SK-N-SH (cell line): ENCODE measurements at regions not wholly inside any gene's neighbourhood (a gene's known extent, or its start where the extent isn't known, plus 50 kb on each side); places are given as distances from the start of the nearest gene placed in this dataset.

Source experiments
- CTCF ChIA-PET: fragments of 300-600, 350-600 bp; formaldehyde crosslinking; extraction: SDS; loops from one replicate; lab custom pipeline; 2021; lab: Yijun Ruan, JAX
- POLR2A ChIA-PET: fragments of 350-600 bp; sonication (Branson Sonifier 250); formaldehyde crosslinking; extraction: SDS; loops from one replicate; lab custom pipeline; 2020; ENCODE audit warnings: antibody characterized with exemption, inconsistent platforms; lab: Yijun Ruan, JAX
- DNase-seq: peaks from one replicate; pipeline ENCODE4 v3.0.0; 2012
- H2AFZ ChIP-seq: fragments of 200-600 bp; sonication (generic); 2 replicates; pipeline ENCODE4 v1.8.1; 2016; ENCODE audit warnings: antibody characterized with exemption, mild to moderate bottlenecking, low read depth
- H3F3A ChIP-seq: fragments of 200-600 bp; sonication (generic); replicated peaks from 2 replicates; pipeline ENCODE3; 2016; ENCODE audit warnings: antibody characterized with exemption, mild to moderate bottlenecking; ENCODE audit not compliant: insufficient read depth
- H3K27ac ChIP-seq, 2 experiments: fragments of 200-500 bp in 1 of 2; fragments of 200-600 bp in 1 of 2; sonication (Bioruptor generic) in 1 of 2; sonication (generic), shearing (Covaris generic) in 1 of 2; 2 replicates each; pipeline versions ENCODE4 v1.5.1 to v1.6.1; 2014 to 2016; ENCODE audit warnings: low read depth in 2 of 2, inconsistent platforms in 1 of 2, low read length in 1 of 2, mild to moderate bottlenecking in 1 of 2, mixed read lengths in 1 of 2
- H3K27me3 ChIP-seq: fragments of 200-600 bp; sonication (generic), shearing (Covaris generic); 2 replicates; pipeline ENCODE4 v1.6.1; 2016; ENCODE audit warnings: mixed run types; ENCODE audit not compliant: insufficient read depth
- H3K36me3 ChIP-seq, 2 experiments: fragments of 200-500 bp in 1 of 2; fragments of 200-600 bp in 1 of 2; sonication (Bioruptor generic) in 1 of 2; sonication (generic) in 1 of 2; replicated peaks in 1 of 2; 2 replicates each; pipeline versions ENCODE3 to v1.5.1; 2014 to 2016; ENCODE audit warnings: low read length in 1 of 2, mild to moderate bottlenecking in 1 of 2; ENCODE audit not compliant: insufficient read depth in 2 of 2, control insufficient read depth in 1 of 2
- H3K4me1 ChIP-seq, 2 experiments: fragments of 200-500 bp in 1 of 2; fragments of 200-600 bp in 1 of 2; sonication (Bioruptor generic) in 1 of 2; sonication (generic), shearing (Covaris generic) in 1 of 2; 2 replicates each; pipeline versions ENCODE4 v1.5.1 to v1.6.1; 2014 to 2016; ENCODE audit warnings: low read depth in 1 of 2, low read length in 1 of 2, mixed run types in 1 of 2; ENCODE audit not compliant: insufficient read depth in 2 of 2, control insufficient read depth in 1 of 2
- H3K4me2 ChIP-seq: fragments of 200-600 bp; sonication (generic), shearing (Covaris generic); 2 replicates; pipeline ENCODE4 v1.6.1; 2017; ENCODE audit warnings: mixed run types
- H3K4me3 ChIP-seq, 2 experiments: fragments of 200-500 bp in 1 of 2; fragments of 200-600 bp in 1 of 2; sonication (Bioruptor generic) in 1 of 2; sonication (generic), shearing (Covaris generic) in 1 of 2; 2 replicates each; pipeline versions ENCODE4 v1.5.1 to v1.8.1; 2014 to 2016; ENCODE audit warnings: low read depth in 2 of 2, inconsistent platforms in 1 of 2, low read length in 1 of 2, mild to moderate bottlenecking in 1 of 2, mixed read lengths in 1 of 2, moderate library complexity in 1 of 2
- H3K79me2 ChIP-seq: fragments of 200-600 bp; sonication (generic); 2 replicates; pipeline ENCODE4 v1.8.1; 2017; ENCODE audit warnings: mild to moderate bottlenecking; ENCODE audit not compliant: insufficient read depth
- H3K9ac ChIP-seq: fragments of 200-600 bp; sonication (generic); 2 replicates; pipeline ENCODE4 v1.6.1; 2017; ENCODE audit warnings: mixed run types
- H3K9me2 ChIP-seq: fragments of 200-600 bp; sonication (generic); 2 replicates; pipeline ENCODE4 v1.6.1; 2017; ENCODE audit warnings: mixed run types
- H3K9me3 ChIP-seq: fragments of 200-600 bp; sonication (generic); 2 replicates; pipeline ENCODE4 v1.6.1; 2017; ENCODE audit warnings: mixed run types, mild to moderate bottlenecking, moderate library complexity
- H4K20me1 ChIP-seq: fragments of 200-600 bp; sonication (generic); 2 replicates; pipeline ENCODE4 v1.6.1; 2017; ENCODE audit warnings: mild to moderate bottlenecking, mixed run types; ENCODE audit not compliant: insufficient read depth
- EP300 ChIP-seq, 2 experiments: IDR thresholded peaks; 2 replicates each; pipeline versions ENCODE4 v1.4.0 to v1.6.1; 2012; ENCODE audit warnings: borderline replicate concordance in 1 of 2, low read depth in 1 of 2, low read length in 1 of 2
- FOXJ3 ChIP-seq: sonication (generic); formaldehyde crosslinking; IDR thresholded peaks from 2 replicates; pipeline ENCODE4 v1.5.1; 2020; ENCODE audit warnings: mild to moderate bottlenecking, missing genetic modification reagents
- GATA2 ChIP-seq: sonication (generic); formaldehyde crosslinking; IDR thresholded peaks from 2 replicates; pipeline ENCODE4 v1.5.0; 2020; ENCODE audit warnings: mild to moderate bottlenecking, missing genetic modification reagents
- MXI1 ChIP-seq: IDR thresholded peaks from 2 replicates; pipeline ENCODE4 v1.6.1; 2012; ENCODE audit warnings: mild to moderate bottlenecking, low read depth, low read length, improper control_type of control experiment
- RCOR1 ChIP-seq: fragments of 150-350 bp; IDR thresholded peaks from 2 replicates; pipeline ENCODE4 v1.6.1; 2017; ENCODE audit warnings: antibody characterized with exemption, low read length
- TCF12 ChIP-seq: IDR thresholded peaks from 2 replicates; pipeline ENCODE4 v1.4.0; 2012
- WGBS: methylation state at CpG from one replicate; pipeline ENCODE4 v1.1.6; 2017; ENCODE audit warnings: low lambda C conversion rate; 5-methylcytosine and 5-hydroxymethylcytosine counted together
- TF ChIP-seq, protein P1 (sequence below): fragments of 150-350 bp; IDR thresholded peaks from 2 replicates; pipeline ENCODE4 v1.6.1; 2017; ENCODE audit warnings: antibody characterized with exemption, low read length, low read depth, borderline replicate concordance

DNA sequence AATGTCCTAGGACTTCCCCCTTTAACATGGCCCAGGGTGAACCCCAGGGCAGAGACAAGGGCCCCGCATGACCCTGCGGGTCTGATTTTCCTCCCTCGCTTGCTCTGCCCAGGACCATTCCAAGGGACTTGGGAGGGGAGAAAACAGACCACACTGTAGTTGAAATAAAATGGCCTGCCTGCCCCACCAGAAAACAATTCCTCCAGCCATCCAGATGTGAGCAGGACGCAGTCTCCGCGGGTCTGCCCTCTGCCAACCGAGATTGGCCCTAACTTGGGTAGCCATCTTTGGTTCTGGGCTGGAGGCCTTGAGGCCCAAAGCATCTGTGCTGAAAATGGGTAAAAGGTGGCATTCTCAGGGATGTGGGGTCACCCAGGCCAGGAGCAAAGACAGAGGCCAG is 75.5 kb downstream of the RFLNA start:
- CTCF ChIA-PET, result interaction anchor here (1.1 to 4.1 kb wide), 4 partner anchors 18 to 397 kb away, joined by 4 to 16 read pairs (median 8); no protein-coding TSS in a partner anchor
- TF ChIP-seq FOXJ3 (CRISPR knock-in tag) (peak; percentile 1; the same call in 1 of the 2 replicates), GATA2 (CRISPR knock-in tag) (no peak)
- TF ChIP-seq, all 33 proteins: peak for 1
- Histone ChIP-seq H3K9ac (peak overlapping the region; percentile 66), H3K4me2 (no peak overlapping the region), H4K20me1 (peaks cover 49% of the 10 kb centered on the region), H3K27me3 (no peaks in the 10 kb centered on the region), H3K36me3 (peaks cover 39 to 47% of the 10 kb centered on the region in 2 experiments), H3K9me2 (no peaks in the 10 kb centered on the region), H3K4me1 (peaks cover 18 to 59% of the 10 kb centered on the region in 2 experiments; a peak in 3 of 4 replicates), H3K79me2 (peaks cover 83% of the 10 kb centered on the region), H3K27ac (peak overlapping the region; percentile 89 to 97), H3F3A (peaks cover 30% of the 10 kb centered on the region), H2AFZ (no peak overlapping the region), H3K4me3 (no peak overlapping the region), H3K9me3 (no peaks in the 10 kb centered on the region)
- POLR2A ChIA-PET, result interaction anchor here (0.9 to 1.3 kb wide), 3 partner anchors 10 to 51 kb away, joined by 3 to 4 read pairs (median 3); no protein-coding TSS in a partner anchor
- DNase-seq, result peak; percentile 52
- WGBS, result 91% methylated on average over 7 of the region's 7 CpGs

DNA sequence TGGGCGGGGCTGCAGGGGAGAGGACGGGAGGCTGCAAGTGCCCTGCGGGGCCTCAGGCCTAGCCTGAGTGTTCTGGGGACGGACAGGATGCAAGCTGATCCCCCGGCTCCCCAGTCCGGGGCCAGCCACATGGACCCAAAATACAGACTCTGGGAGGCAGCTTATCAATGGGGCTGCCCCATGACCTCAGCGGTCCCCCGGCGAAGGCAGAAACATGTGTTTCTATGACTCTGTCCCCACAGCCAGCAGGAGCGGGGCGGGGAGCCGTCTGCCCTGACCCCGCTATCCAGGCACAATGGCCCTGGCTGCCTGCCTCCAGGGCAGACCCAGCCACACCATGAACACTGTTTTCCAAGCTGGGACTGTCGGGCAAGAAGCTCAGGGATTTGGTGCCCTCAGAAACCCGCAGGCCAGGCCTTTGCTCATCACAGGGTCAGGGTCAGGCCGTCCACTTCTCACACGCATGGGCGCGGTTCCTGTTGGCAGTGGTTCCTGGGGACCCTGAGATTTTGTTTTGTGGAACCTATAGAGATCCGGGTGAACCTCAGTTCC is 75.0 kb downstream of the RFLNA start:
- Histone ChIP-seq H3K36me3 (peaks cover 34 to 47% of the 10 kb centered on the region in 2 experiments), H3K4me3 (no peak overlapping the region), H3K27me3 (no peaks in the 10 kb centered on the region), H3K9ac (peak overlapping the region; percentile 66), H3K4me1 (peaks cover 18 to 64% of the 10 kb centered on the region in 2 experiments; a peak in 3 of 4 replicates), H3F3A (peaks cover 30% of the 10 kb centered on the region), H3K9me3 (no peaks in the 10 kb centered on the region), H3K4me2 (peak overlapping the region; percentile 60; the same call in 1 of the 2 replicates), H3K27ac (peak overlapping the region; percentile 89 to 97), H3K79me2 (peaks cover 83% of the 10 kb centered on the region), H4K20me1 (peaks cover 54% of the 10 kb centered on the region), H3K9me2 (no peaks in the 10 kb centered on the region), H2AFZ (no peak overlapping the region)
- ChIA-PET POLR2A (interaction anchor here (0.6 to 1.4 kb wide), 6 partner anchors 9 to 52 kb away, joined by 3 to 7 read pairs (median 3); no protein-coding TSS in a partner anchor), CTCF (interaction anchor here (0.6 to 4.1 kb wide), 14 partner anchors 10 to 396 kb away, joined by 3 to 16 read pairs (median 4); no protein-coding TSS in a partner anchor)
- TF ChIP-seq MXI1 (no peak; the same call in 1 of the 2 replicates), GATA2 (CRISPR knock-in tag) (0 out of 2 replicates have a peak, but pooled peaks have one; percentile 4), RCOR1 (no peak; the same call in 1 of the 2 replicates), EP300 (IDR thresholded peaks at IDR 0.05; ENCODE audit: borderline replicate concordance in 1 of 2, low read depth in 1 of 2, low read length in 1 of 2) (peak in 1 of 2 experiments; percentile 40; a peak in 2 of 4 replicates), FOXJ3 (CRISPR knock-in tag) (0 out of 2 replicates have a peak, but pooled peaks have one; percentile 4), TCF12 (no peak)
- TF ChIP-seq, protein P1, sequence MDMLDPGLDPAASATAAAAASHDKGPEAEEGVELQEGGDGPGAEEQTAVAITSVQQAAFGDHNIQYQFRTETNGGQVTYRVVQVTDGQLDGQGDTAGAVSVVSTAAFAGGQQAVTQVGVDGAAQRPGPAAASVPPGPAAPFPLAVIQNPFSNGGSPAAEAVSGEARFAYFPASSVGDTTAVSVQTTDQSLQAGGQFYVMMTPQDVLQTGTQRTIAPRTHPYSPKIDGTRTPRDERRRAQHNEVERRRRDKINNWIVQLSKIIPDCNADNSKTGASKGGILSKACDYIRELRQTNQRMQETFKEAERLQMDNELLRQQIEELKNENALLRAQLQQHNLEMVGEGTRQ, result no peak
- 29% methylated on average over 16 of the region's 20 CpGs for WGBS
- DNase-seq, result peak; percentile 88
